Progenitor cell of endocrine pancreas (in vitro differentiated cells): ENCODE measurements at regions not wholly inside any gene's neighbourhood (a gene's known extent, or its start where the extent isn't known, plus 50 kb on each side); places are given as distances from the start of the nearest gene placed in this dataset.

Source experiments
- DNase-seq: peaks from one replicate; pipeline ENCODE4 v3.0.0; 2021; ENCODE audit warnings: low spot score; ENCODE audit not compliant: unreplicated experiment
- H3K27ac Mint-ChIP-seq: 2 replicates; pipeline ENCODE4 v1.8.0; 2021; ENCODE audit warnings: mild to moderate bottlenecking, moderate library complexity, mixed read lengths
- H3K27me3 Mint-ChIP-seq: 2 replicates; pipeline ENCODE4 v1.8.0; 2021; ENCODE audit warnings: mixed read lengths
- H3K36me3 Mint-ChIP-seq: 2 replicates; pipeline ENCODE4 v1.8.0; 2022; ENCODE audit warnings: mixed read lengths; ENCODE audit not compliant: insufficient read depth
- H3K4me1 Mint-ChIP-seq: 2 replicates; pipeline ENCODE4 v1.8.0; 2021; ENCODE audit warnings: low read depth, mixed read lengths
- H3K4me3 Mint-ChIP-seq: 2 replicates; pipeline ENCODE4 v1.8.0; 2021; ENCODE audit warnings: low read depth, mild to moderate bottlenecking, moderate library complexity, mixed read lengths
- H3K9me3 Mint-ChIP-seq: 2 replicates; pipeline ENCODE4 v1.8.0; 2021; ENCODE audit warnings: low read depth, mixed read lengths
- TF ChIP-seq, protein P1 (sequence below): fragments of 200-600 bp; sonication (generic); IDR thresholded peaks from one replicate; pipeline ENCODE4 v1.5.0; 2021; ENCODE audit warnings: antibody characterized with exemption, mild to moderate bottlenecking; ENCODE audit not compliant: unreplicated experiment

- H3K27ac Mint-ChIP-seq: no peak overlapping the region
- TF ChIP-seq, protein P1, sequence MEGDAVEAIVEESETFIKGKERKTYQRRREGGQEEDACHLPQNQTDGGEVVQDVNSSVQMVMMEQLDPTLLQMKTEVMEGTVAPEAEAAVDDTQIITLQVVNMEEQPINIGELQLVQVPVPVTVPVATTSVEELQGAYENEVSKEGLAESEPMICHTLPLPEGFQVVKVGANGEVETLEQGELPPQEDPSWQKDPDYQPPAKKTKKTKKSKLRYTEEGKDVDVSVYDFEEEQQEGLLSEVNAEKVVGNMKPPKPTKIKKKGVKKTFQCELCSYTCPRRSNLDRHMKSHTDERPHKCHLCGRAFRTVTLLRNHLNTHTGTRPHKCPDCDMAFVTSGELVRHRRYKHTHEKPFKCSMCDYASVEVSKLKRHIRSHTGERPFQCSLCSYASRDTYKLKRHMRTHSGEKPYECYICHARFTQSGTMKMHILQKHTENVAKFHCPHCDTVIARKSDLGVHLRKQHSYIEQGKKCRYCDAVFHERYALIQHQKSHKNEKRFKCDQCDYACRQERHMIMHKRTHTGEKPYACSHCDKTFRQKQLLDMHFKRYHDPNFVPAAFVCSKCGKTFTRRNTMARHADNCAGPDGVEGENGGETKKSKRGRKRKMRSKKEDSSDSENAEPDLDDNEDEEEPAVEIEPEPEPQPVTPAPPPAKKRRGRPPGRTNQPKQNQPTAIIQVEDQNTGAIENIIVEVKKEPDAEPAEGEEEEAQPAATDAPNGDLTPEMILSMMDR: no peak
- no peak for DNase-seq
- no peaks in the 10 kb centered on the region for H3K9me3 Mint-ChIP-seq
- no peaks in the 10 kb centered on the region for H3K36me3 Mint-ChIP-seq
- H3K4me3 Mint-ChIP-seq: no peak overlapping the region
- no peaks in the 10 kb centered on the region for H3K27me3 Mint-ChIP-seq
- H3K4me1 Mint-ChIP-seq: peaks cover 3% of the 10 kb centered on the region
Measured at GRCh38 chr15:94704421-94704820, 473.1 kb downstream of the MCTP2 start.

- Mint-ChIP-seq H3K4me1 (peaks cover 4% of the 10 kb centered on the region), H3K36me3 (no peaks in the 10 kb centered on the region), H3K9me3 (no peaks in the 10 kb centered on the region), H3K27ac (no peak overlapping the region), H3K27me3 (no peaks in the 10 kb centered on the region), H3K4me3 (no peak overlapping the region)
- TF ChIP-seq, protein P1: no peak
- no peak for DNase-seq
Measured at GRCh38 chr15:94704946-94705345, 473.6 kb downstream of the MCTP2 start.

DNA sequence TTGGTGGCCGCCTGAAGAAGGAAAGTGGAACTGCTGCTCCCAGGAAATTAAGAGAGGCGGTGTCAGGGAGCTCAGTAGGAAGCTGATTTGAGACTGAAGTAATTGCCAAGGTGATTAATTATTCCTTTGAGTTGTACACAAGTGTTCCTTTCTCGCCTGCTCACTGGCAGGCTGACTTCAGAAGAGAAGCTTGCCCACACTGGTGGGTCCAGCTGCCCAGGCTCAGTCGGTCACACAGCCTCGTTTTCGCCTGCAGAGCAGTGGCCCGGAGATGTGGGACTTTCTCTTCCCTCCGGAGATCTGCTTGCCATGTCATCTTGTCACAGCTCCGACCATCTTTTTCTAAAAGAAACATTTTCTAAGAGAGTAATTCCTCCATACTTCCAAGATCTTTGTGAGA, 478.0 kb downstream of the MCTP2 start:
- Mint-ChIP-seq H3K4me3 (no peak overlapping the region), H3K36me3 (no peaks in the 10 kb centered on the region), H3K4me1 (peaks cover 2% of the 10 kb centered on the region), H3K27me3 (peaks cover 10% of the 10 kb centered on the region), H3K27ac (no peak overlapping the region), H3K9me3 (no peaks in the 10 kb centered on the region)
- TF ChIP-seq, protein P1: no peak
- no peak for DNase-seq

GRCh38 chr15:94722024-94722636, 490.8 kb downstream of the MCTP2 start:
- H3K4me3 Mint-ChIP-seq: no peak overlapping the region
- DNase-seq: no peak
- H3K4me1 Mint-ChIP-seq: no peaks in the 10 kb centered on the region

GRCh38 chr15:94723801-94724200, 492.4 kb downstream of the MCTP2 start:
- no peak overlapping the region for H3K4me3 Mint-ChIP-seq
- TF ChIP-seq, protein P1: no peak
- H3K4me1 Mint-ChIP-seq: no peaks in the 10 kb centered on the region
- no peaks in the 10 kb centered on the region for H3K9me3 Mint-ChIP-seq
- H3K36me3 Mint-ChIP-seq: no peaks in the 10 kb centered on the region
- H3K27me3 Mint-ChIP-seq: peaks cover 11% of the 10 kb centered on the region
- DNase-seq: no peak
- H3K27ac Mint-ChIP-seq: no peak overlapping the region

More at GRCh38 chr15:94722024-94722636, 490.8 kb downstream of the MCTP2 start:
- Mint-ChIP-seq H3K27me3 (peaks cover 7% of the 10 kb centered on the region), H3K9me3 (no peaks in the 10 kb centered on the region), H3K36me3 (no peaks in the 10 kb centered on the region), H3K27ac (no peak overlapping the region)
- TF ChIP-seq, protein P1: no peak
